Endothelial cell of umbilical vein (primary cell): ENCODE measurements at regions not wholly inside any gene's neighbourhood (a gene's known extent, or its start where the extent isn't known, plus 50 kb on each side); places are given as distances from the start of the nearest gene placed in this dataset.

ENCODE experiments used
- BruUV-seq: library from RNA; stranded (reverse); fragments of 400-500 nt; replicated peaks from 2 replicates; lab custom pipeline; 2021; lab: Mats Ljungman, UMichigan
- CTCF ChIA-PET: fragments of 300-600, 350-600 bp; sonication (Branson Sonifier 250); formaldehyde crosslinking; loops from one replicate; lab custom pipeline; 2021; ENCODE audit warnings: antibody characterized with exemption, inconsistent platforms; lab: Charles Lee
- POLR2A ChIA-PET: fragments of 300-600, 350-600 bp; sonication (Branson Sonifier 250); formaldehyde crosslinking; loops from one replicate; lab custom pipeline; 2021; ENCODE audit warnings: antibody characterized with exemption, inconsistent platforms; lab: Charles Lee
- DNase-seq: peaks from one replicate; pipeline ENCODE4 v3.0.0-alpha.2; 2011; ENCODE audit warnings: low read depth, low spot score
- FAIRE-seq: peaks from 2 replicates; lab custom pipeline; 2011; peaks lifted over from hg19 to GRCh38; lab: Jason Lieb, UNC
- H2AFZ ChIP-seq: 2 replicates; pipeline ENCODE4 v1.6.0; 2012; ENCODE audit warnings: low read depth, low read length, control low read depth, inconsistent platforms
- H3K27ac ChIP-seq: 2 replicates; pipeline ENCODE4 v1.5.1; 2011; ENCODE audit warnings: low read depth, mild to moderate bottlenecking, control low read depth, low read length, moderate library complexity; ENCODE audit not compliant: insufficient read depth
- H3K27me3 ChIP-seq, 2 experiments: 2 replicates each; pipeline versions ENCODE4 v1.6.0 to v1.6.1; 2011; ENCODE audit warnings: low read length in 2 of 2, mixed read lengths in 1 of 2; ENCODE audit not compliant: control insufficient read depth in 2 of 2, insufficient read depth in 2 of 2
- H3K36me3 ChIP-seq, 2 experiments: 2 replicates in 1 of 2; 3 replicates in 1 of 2; pipeline ENCODE4 v1.5.1; 2011; ENCODE audit warnings: low read length in 2 of 2, mild to moderate bottlenecking in 1 of 2, moderate library complexity in 1 of 2; ENCODE audit not compliant: control insufficient read depth in 2 of 2, insufficient read depth in 2 of 2; ENCODE audit errors: extremely low read depth in 1 of 2
- H3K4me1 ChIP-seq: 3 replicates; pipeline ENCODE4 v1.5.1; 2011; ENCODE audit warnings: mild to moderate bottlenecking, low read length; ENCODE audit not compliant: control insufficient read depth, insufficient read depth; ENCODE audit errors: extremely low read depth
- H3K4me2 ChIP-seq: 2 replicates; pipeline ENCODE4 v1.6.1; 2011; ENCODE audit warnings: low read length, control low read depth, mixed read lengths; ENCODE audit not compliant: insufficient read depth
- H3K4me3 ChIP-seq, 3 experiments: fragments of 200-600 bp in 1 of 3; sonication (generic), shearing (Covaris generic) in 1 of 3; replicated peaks in 1 of 3; 2 replicates each; pipeline ENCODE4 v1.5.1; 2011 to 2016; ENCODE audit warnings: control low read depth in 3 of 3, low read length in 3 of 3, mild to moderate bottlenecking in 2 of 3, inconsistent platforms in 1 of 3, low read depth in 1 of 3, moderate library complexity in 1 of 3; ENCODE audit not compliant: insufficient read depth in 1 of 3
- H3K79me2 ChIP-seq: 2 replicates; pipeline ENCODE4 v1.6.0; 2012; ENCODE audit warnings: low read length, inconsistent platforms; ENCODE audit not compliant: control insufficient read depth, insufficient read depth
- H3K9ac ChIP-seq: replicated peaks from 2 replicates; pipeline ENCODE3; 2011; ENCODE audit warnings: low read length, control low read depth; ENCODE audit not compliant: insufficient read depth; ENCODE audit errors: extremely low read depth
- H3K9me1 ChIP-seq: replicated peaks from 3 replicates; pipeline ENCODE4 v1.6.0; 2011; ENCODE audit warnings: mild to moderate bottlenecking, low read length; ENCODE audit not compliant: control insufficient read depth, insufficient read depth; ENCODE audit errors: extremely low read depth
- H3K9me3 ChIP-seq: replicated peaks from 2 replicates; pipeline ENCODE4 v1.5.1; 2012; ENCODE audit warnings: low read length, inconsistent platforms; ENCODE audit not compliant: control insufficient read depth, insufficient read depth
- H4K20me1 ChIP-seq: replicated peaks from 2 replicates; pipeline ENCODE3; 2011; ENCODE audit warnings: mild to moderate bottlenecking, low read length; ENCODE audit not compliant: control insufficient read depth, insufficient read depth; ENCODE audit errors: extremely low read depth
- MYC ChIP-seq: IDR thresholded peaks from one replicate; pipeline ENCODE4 v1.6.1; 2011; ENCODE audit warnings: mild to moderate bottlenecking, low read depth, low read length
- POLR2AphosphoS5 ChIP-seq: IDR thresholded peaks from 2 replicates; pipeline ENCODE4 v1.6.1; 2012; ENCODE audit warnings: low read depth, mild to moderate bottlenecking, control low read depth, low read length, moderate library complexity; ENCODE audit not compliant: insufficient read depth
- dilution Hi-C: fragments of 300-500 bp; cut with MboI; formaldehyde crosslinking; loops from one replicate; pipeline ENCODE4 v1.15.0; 2019; ENCODE audit warnings: low sequenced_read_pairs; ENCODE audit not compliant: extremely low pct_ligation_motif_present
- intact Hi-C: fragments of 100-400 bp; cut with micrococcal nuclease; formaldehyde crosslinking; loops from one replicate; pipeline ENCODE4 v1.10.0; 2022

DNA sequence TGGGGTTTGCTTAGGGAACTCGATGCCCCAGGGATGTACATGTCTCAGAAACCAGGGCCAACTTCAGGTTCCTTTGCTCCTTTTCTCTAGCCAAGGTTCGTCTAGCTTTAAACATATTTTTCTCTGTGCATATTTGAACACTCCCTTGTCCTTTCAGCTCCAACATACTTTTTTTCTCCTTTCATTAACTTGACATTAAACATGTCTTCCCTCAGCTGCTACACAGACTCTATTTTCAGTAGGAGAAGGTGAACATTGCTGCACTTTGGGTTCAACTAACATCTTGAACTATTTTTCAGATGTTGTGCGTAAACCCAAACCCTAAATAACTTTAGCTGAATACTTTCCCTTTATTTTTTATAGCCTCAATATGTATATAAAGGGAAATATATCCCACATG lies 212.9 kb downstream of the MTX2 start:
- no peaks in the 10 kb centered on the region for H3K27me3 ChIP-seq
- no peaks in the 10 kb centered on the region for H4K20me1 ChIP-seq
- H3K36me3 ChIP-seq = no peaks in the 10 kb centered on the region
- H3K9me1 ChIP-seq = no peaks in the 10 kb centered on the region
- H3K27ac ChIP-seq = no peak overlapping the region
- intact Hi-C loops (no loop called here), dilution Hi-C loops (no loop called here)
- TF ChIP-seq MYC = no peak
- no TSS peak for BruUV-seq
- H3K4me2 ChIP-seq = no peak overlapping the region
- FAIRE-seq (no peak), DNase-seq (no peak)
- ChIA-PET CTCF (interaction anchor here (0.9 kb wide), 1 partner anchor 72 kb away, joined by 3 read pairs; no protein-coding TSS in a partner anchor), POLR2A (no interaction called here)
- H3K9ac ChIP-seq = no peak overlapping the region
- no peak overlapping the region for H2AFZ ChIP-seq
- no peaks in the 10 kb centered on the region for H3K9me3 ChIP-seq
- H3K4me1 ChIP-seq = no peaks in the 10 kb centered on the region
- no peaks in the 10 kb centered on the region for H3K79me2 ChIP-seq
- no peak overlapping the region for H3K4me3 ChIP-seq

DNA sequence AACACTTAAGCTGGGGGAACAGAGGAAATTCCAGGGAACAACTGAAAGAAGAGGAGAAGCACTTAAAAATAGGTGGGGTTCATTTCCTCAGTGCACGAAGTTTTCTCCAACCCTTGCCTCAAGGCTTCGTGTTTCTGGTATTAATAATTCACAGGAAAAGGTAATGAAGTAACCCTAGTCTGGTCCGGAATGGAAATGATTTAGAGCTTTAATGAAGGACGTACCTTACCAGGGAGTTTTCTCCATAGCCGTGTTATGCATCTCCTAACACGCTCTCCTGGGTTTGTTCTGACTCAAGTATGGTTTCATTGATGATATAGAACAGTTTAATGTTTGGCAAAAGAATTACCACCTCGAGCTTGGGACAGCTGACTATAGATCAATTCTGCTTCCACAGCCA lies 214.2 kb downstream of the MTX2 start:
- FAIRE-seq (no peak), DNase-seq (no peak)
- no peak overlapping the region for H3K9ac ChIP-seq
- CTCF ChIA-PET = no interaction called here
- H2AFZ ChIP-seq = no peak overlapping the region
- H3K4me1 ChIP-seq = no peaks in the 10 kb centered on the region
- BruUV-seq = no TSS peak
- no peak overlapping the region for H3K4me3 ChIP-seq
- no peak overlapping the region for H3K27ac ChIP-seq
- intact Hi-C loops (no loop called here), dilution Hi-C loops (no loop called here)
- no peaks in the 10 kb centered on the region for H3K9me3 ChIP-seq
- no peak overlapping the region for H3K4me2 ChIP-seq
- no peaks in the 10 kb centered on the region for H3K79me2 ChIP-seq
- POLR2A ChIA-PET = no interaction called here
- no peaks in the 10 kb centered on the region for H3K36me3 ChIP-seq
- H3K9me1 ChIP-seq = no peaks in the 10 kb centered on the region
- no peak for TF ChIP-seq POLR2AphosphoS5
- H3K27me3 ChIP-seq = no peaks in the 10 kb centered on the region
- no peaks in the 10 kb centered on the region for H4K20me1 ChIP-seq
